ENCODE measurements at regions not wholly inside any gene's neighbourhood (a gene's known extent, or its start where the extent isn't known, plus 50 kb on each side); places are given as distances from the start of the nearest gene placed in this dataset.

- DNase-seq (ENCODE audit: low read depth in 3 of 3): no peak
Observed at GRCh38 chr14:62269204-62269603, 507.0 kb downstream of the SNAPC1 start.

- DNase-seq (ENCODE audit: low read depth in 3 of 3): no peak
Observed at GRCh38 chr14:62270236-62270635, 508.0 kb downstream of the SNAPC1 start.

- DNase-seq (ENCODE audit: low read depth in 3 of 3): no peak
Observed at GRCh38 chr14:62280366-62280765, 518.1 kb downstream of the SNAPC1 start.

- DNase-seq (ENCODE audit: low read depth in 3 of 3): no peak
Observed at GRCh38 chr14:62283837-62284236, 521.6 kb downstream of the SNAPC1 start.

GRCh38 chr14:62289471-62289870, 527.3 kb downstream of the SNAPC1 start:
- no peak for DNase-seq (ENCODE audit: low read depth in 3 of 3)

GRCh38 chr14:62301080-62301479, 538.9 kb downstream of the SNAPC1 start:
- DNase-seq (ENCODE audit: low read depth in 3 of 3): no peak

GRCh38 chr14:62301911-62302310, 539.7 kb downstream of the SNAPC1 start:
- no peak for DNase-seq (ENCODE audit: low read depth in 3 of 3)

- no peak for DNase-seq (ENCODE audit: low read depth in 3 of 3)
Observed at GRCh38 chr14:62303437-62303836, 541.2 kb downstream of the SNAPC1 start.

GRCh38 chr14:62304257-62304656, 542.0 kb downstream of the SNAPC1 start:
- no peak for DNase-seq (ENCODE audit: low read depth in 3 of 3)

GRCh38 chr14:62307844-62308243, 545.6 kb downstream of the SNAPC1 start:
- no peak for DNase-seq (ENCODE audit: low read depth in 3 of 3)

- no peak for DNase-seq (ENCODE audit: low read depth in 3 of 3)
Observed at GRCh38 chr14:62308316-62308715, 546.1 kb downstream of the SNAPC1 start.

- no peak for DNase-seq (ENCODE audit: low read depth in 3 of 3)
Observed at GRCh38 chr14:62308891-62309290, 546.7 kb downstream of the SNAPC1 start.

- DNase-seq (ENCODE audit: low read depth in 3 of 3): no peak
Observed at GRCh38 chr14:62313212-62313611, 551.0 kb downstream of the SNAPC1 start.

- DNase-seq (ENCODE audit: low read depth in 3 of 3): no peak
Observed at GRCh38 chr14:62314221-62314620, 552.0 kb downstream of the SNAPC1 start.

- no peak for DNase-seq (ENCODE audit: low read depth in 3 of 3)
Observed at GRCh38 chr14:62314871-62315270, 552.7 kb downstream of the SNAPC1 start.

GRCh38 chr14:62315631-62316030, 553.4 kb downstream of the SNAPC1 start:
- no peak for DNase-seq (ENCODE audit: low read depth in 3 of 3)

GRCh38 chr14:62322216-62322615, 560.0 kb downstream of the SNAPC1 start:
- no peak for DNase-seq (ENCODE audit: low read depth in 3 of 3)

GRCh38 chr14:62329427-62329826, 567.2 kb downstream of the SNAPC1 start:
- DNase-seq (ENCODE audit: low read depth in 3 of 3): no peak

GRCh38 chr14:62347562-62348011, 585.4 kb downstream of the SNAPC1 start:
- DNase-seq (ENCODE audit: low read depth in 3 of 3): no peak

GRCh38 chr14:62357362-62357761, 595.1 kb downstream of the SNAPC1 start:
- DNase-seq (ENCODE audit: low read depth in 3 of 3): no peak

GRCh38 chr14:62364161-62364560, 601.9 kb downstream of the SNAPC1 start:
- no peak for DNase-seq (ENCODE audit: low read depth in 3 of 3)

- DNase-seq (ENCODE audit: low read depth in 3 of 3): no peak
Observed at GRCh38 chr14:62364800-62365280, 602.6 kb downstream of the SNAPC1 start.

GRCh38 chr14:62369919-62370560, 607.8 kb downstream of the SNAPC1 start:
- DNase-seq (ENCODE audit: low read depth in 3 of 3): no peak

GRCh38 chr14:62373944-62374343, 611.7 kb downstream of the SNAPC1 start:
- DNase-seq (ENCODE audit: low read depth in 3 of 3): no peak

Data from stimulated activated CD4-positive, alpha-beta T cell treated with anti-CD3 and anti-CD28 coated beads, TNF-alpha, amount 100 ng/mL, for 4 hours (primary cell).